Muscle of back (tissue), 3 donors: ENCODE measurements at regions not wholly inside any gene's neighbourhood (a gene's known extent, or its start where the extent isn't known, plus 50 kb on each side); places are given as distances from the start of the nearest gene placed in this dataset.
"Not testable (repeated sequence)": the region's sequence is repeated elsewhere in the genome, so short reads cannot be mapped to it uniquely, and the experiment has no call there.

Experiments
- DNase-seq, 3 donors: peaks; one replicate each; pipeline versions ENCODE4 v3.0.0 to v3.0.0-alpha.2; 2013

GRCh38 chr3:78249294-78249693, 1209.4 kb downstream of the ROBO2 start:
- no peak for DNase-seq

GRCh38 chr3:78253860-78254259, 1214.0 kb downstream of the ROBO2 start:
- DNase-seq, result no peak

GRCh38 chr3:78255403-78255802, 1215.5 kb downstream of the ROBO2 start:
- DNase-seq, result peak in 2 of 3 donors; percentile 13 to 77

- no peak for DNase-seq
Observed at GRCh38 chr3:78256123-78256522, 1216.2 kb downstream of the ROBO2 start.

GRCh38 chr3:78257951-78258530, 1218.1 kb downstream of the ROBO2 start:
- DNase-seq, result no peak

- DNase-seq, result peak in 2 of 3 donors; percentile 14 to 69
Observed at GRCh38 chr3:78258798-78259197, 1218.9 kb downstream of the ROBO2 start.

- DNase-seq, result no peak
Observed at GRCh38 chr3:78260388-78260787, 1220.5 kb downstream of the ROBO2 start.

- DNase-seq, result not testable (repeated sequence)
Observed at GRCh38 chr3:78266550-78266949, 1226.7 kb downstream of the ROBO2 start.

GRCh38 chr3:78267235-78267634, 1227.3 kb downstream of the ROBO2 start:
- DNase-seq, result no peak

- no peak for DNase-seq
Observed at GRCh38 chr3:78268087-78268486, 1228.2 kb downstream of the ROBO2 start.

- DNase-seq, result no peak
Observed at GRCh38 chr3:78268716-78269668, 1229.1 kb downstream of the ROBO2 start.

- DNase-seq, result no peak
Observed at GRCh38 chr3:78273326-78273725, 1233.4 kb downstream of the ROBO2 start.

- no peak for DNase-seq
Observed at GRCh38 chr3:78274475-78275065, 1234.7 kb downstream of the ROBO2 start.

- no peak for DNase-seq
Observed at GRCh38 chr3:78275420-78275852, 1235.5 kb downstream of the ROBO2 start.

GRCh38 chr3:78277220-78277619, 1237.3 kb downstream of the ROBO2 start:
- no peak for DNase-seq

GRCh38 chr3:78277801-78278200, 1237.9 kb downstream of the ROBO2 start:
- DNase-seq, result no peak

GRCh38 chr3:78279091-78279490, 1239.2 kb downstream of the ROBO2 start:
- no peak for DNase-seq

- DNase-seq, result no peak
Observed at GRCh38 chr3:78281381-78281780, 1241.5 kb downstream of the ROBO2 start.

- DNase-seq, result no peak
Observed at GRCh38 chr3:78283994-78284393, 1244.1 kb downstream of the ROBO2 start.

- no peak for DNase-seq
Observed at GRCh38 chr3:78285032-78285728, 1245.3 kb downstream of the ROBO2 start.

- DNase-seq, result peak in 1 of 3 donors; percentile 10
Observed at GRCh38 chr3:78287085-78287484, 1247.2 kb downstream of the ROBO2 start.

- no peak for DNase-seq
Observed at GRCh38 chr3:78293284-78293683, 1253.4 kb downstream of the ROBO2 start.
